NCI-H1694 treated with DMSO at 0.1 percent for 48 hours (cell line): ENCODE measurements at regions not wholly inside any gene's neighbourhood (a gene's known extent, or its start where the extent isn't known, plus 50 kb on each side); places are given as distances from the start of the nearest gene placed in this dataset.
A peak's percentile ranks its signal among the peaks of the same experiment; 100 is the strongest.
"Not testable (repeated sequence)": the region's sequence is repeated elsewhere in the genome, so short reads cannot be mapped to it uniquely, and the experiment has no call there.

Experiments
- DNase-seq: peaks from one replicate; lab custom pipeline; 2025; lab: John Stamatoyannopoulos, UW

DNA sequence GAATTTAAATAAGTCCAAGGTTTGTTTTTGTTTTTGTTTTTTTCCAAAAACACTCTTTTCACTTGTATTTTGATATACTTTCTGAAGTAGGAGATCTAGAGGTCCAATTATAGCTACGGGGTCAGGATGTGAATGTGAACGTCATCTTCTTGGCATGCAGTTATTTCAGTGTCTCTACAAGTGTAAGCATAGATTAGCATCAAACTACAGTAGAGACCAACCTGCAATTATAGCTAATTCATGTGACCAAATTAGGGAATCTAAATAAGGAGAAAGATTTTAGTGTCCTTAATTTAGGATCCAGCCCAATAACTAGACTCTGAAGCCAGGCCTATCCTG is 107.3 kb upstream of the PALMD start:
- no peak for DNase-seq

GRCh38 chr1:99539131-99539530 is 106.8 kb upstream of the PALMD start:
- DNase-seq: no peak

GRCh38 chr1:99540744-99541143 is 105.2 kb upstream of the PALMD start:
- DNase-seq: no peak

DNA sequence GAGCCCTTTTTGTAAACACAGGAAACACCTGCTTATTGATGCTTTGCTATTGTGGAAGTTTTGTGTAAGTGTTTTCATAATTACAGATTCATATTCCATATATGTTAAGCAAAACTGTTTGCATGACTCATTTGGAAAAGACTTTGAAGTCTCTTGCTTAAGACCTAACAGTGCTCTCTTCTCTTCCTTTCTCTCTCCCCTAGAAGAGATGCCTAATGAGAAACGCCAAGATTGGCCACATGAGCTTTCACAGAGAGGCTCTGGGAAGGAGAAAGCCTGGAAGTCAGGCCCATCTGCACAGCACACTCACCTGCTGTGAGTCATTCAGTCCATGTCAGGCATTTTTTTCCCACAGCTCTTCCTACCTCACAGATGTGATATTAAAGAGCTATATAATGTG is 101.6 kb upstream of the PALMD start:
- no peak for DNase-seq

DNA sequence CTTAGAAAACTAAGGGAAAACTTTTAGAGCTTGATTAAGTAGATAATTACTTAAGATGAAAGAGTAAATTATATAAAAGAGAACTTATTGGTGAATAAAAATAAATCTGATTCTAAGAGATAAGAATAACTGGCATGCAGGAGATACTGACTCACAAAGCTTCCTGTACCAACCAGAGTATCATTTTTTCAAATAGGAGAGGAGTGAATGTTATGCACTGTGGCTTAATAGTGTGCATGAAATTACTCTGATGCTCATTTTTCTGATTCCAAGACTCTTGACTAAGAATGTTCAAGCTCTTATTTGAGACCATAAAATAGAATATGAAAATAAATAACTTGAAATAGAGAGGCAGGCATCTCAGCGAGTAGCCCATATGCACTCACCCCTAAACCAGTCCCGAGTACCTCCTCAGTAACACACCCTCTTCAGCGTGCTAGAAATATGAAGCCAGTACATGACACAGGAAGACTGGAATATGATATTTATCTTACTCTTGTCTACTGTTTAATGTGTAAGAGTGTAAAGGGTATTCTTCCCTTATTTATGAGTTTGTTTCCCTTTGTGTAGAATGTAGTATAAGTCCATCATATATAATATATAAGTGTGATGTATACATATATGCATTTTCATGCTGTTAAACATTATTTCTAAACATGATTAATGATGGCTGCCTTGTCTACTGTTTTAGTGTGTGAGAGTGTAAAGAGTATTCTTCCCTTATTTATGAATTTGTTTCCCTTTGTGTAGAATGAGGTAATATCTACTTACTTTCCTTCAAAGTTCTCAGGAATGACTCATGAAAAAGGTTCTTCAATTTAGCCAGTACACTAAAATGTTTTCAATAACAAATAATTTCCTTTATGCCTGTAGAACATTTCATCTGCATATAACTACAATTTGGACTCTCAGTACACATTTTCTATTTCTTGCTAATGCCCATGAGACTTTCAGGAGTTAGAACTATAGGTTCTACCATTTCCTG is 99.2 kb upstream of the PALMD start:
- DNase-seq: no peak

- DNase-seq: peak; percentile 82
Measured at GRCh38 chr1:99548943-99549605, 96.8 kb upstream of the PALMD start.

- DNase-seq: peak; percentile 16
Measured at GRCh38 chr1:99550198-99550597, 95.7 kb upstream of the PALMD start.

DNA sequence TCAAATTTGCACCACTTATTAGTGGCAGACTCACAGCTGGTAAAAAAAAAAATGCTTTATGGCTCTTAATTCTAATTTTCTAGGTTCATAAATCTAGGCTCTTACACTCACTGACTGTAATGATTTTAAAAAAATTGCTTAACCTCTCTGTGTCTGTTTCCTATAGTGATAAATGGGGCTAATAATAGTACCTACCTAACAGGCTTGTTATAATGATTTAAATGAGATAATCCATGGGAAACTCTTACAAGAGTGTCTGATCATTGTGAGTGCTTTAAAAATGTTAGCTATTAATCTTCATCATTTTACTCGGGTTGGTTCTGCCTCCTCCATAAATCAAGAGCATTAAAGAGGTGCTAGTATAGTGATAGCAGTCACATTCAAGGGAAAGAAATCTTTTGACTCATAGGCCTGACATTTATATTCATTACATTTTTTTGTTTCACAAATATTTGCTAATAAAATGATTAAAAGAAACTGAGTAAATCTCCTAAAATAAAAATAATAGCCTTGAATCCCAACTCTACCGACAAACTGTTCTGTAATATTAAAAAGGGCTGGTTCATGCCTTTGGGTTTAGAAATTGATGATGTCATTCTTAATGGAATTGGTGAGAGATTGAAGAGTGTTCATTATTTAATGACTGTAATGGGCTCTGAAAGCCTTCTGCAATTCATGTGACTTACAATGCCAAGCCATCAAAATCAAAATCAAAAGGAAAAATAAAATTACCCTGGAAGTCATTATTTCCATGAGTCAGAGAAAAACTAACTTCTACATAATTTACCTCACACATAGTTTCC is 93.9 kb upstream of the PALMD start:
- no peak for DNase-seq

- no peak for DNase-seq
Measured at GRCh38 chr1:99553301-99553700, 92.6 kb upstream of the PALMD start.

- DNase-seq: not testable (repeated sequence)
Measured at GRCh38 chr1:99553819-99554218, 92.1 kb upstream of the PALMD start.

- no peak for DNase-seq
Measured at GRCh38 chr1:99554727-99555126, 91.2 kb upstream of the PALMD start.

GRCh38 chr1:99557546-99558202 is 88.2 kb upstream of the PALMD start:
- no peak for DNase-seq

DNA sequence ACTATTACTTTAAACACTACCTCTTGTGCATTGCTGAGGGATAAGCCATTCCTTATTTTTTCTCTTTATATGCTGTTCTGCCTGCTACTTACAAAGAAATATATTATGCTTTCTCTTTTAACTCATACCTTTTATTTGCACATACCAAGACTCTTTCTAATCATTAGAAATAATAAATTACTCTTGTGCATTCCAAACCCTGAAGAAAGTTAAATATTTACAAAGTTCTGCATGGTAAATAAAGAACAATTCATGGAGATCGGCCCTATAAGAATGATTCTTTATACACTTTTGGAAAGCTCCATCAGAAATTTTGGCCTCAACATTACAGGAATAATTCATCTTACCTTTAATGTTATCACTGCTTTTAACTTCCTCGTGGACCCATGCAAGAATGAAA is 86.7 kb upstream of the PALMD start:
- DNase-seq: no peak

DNA sequence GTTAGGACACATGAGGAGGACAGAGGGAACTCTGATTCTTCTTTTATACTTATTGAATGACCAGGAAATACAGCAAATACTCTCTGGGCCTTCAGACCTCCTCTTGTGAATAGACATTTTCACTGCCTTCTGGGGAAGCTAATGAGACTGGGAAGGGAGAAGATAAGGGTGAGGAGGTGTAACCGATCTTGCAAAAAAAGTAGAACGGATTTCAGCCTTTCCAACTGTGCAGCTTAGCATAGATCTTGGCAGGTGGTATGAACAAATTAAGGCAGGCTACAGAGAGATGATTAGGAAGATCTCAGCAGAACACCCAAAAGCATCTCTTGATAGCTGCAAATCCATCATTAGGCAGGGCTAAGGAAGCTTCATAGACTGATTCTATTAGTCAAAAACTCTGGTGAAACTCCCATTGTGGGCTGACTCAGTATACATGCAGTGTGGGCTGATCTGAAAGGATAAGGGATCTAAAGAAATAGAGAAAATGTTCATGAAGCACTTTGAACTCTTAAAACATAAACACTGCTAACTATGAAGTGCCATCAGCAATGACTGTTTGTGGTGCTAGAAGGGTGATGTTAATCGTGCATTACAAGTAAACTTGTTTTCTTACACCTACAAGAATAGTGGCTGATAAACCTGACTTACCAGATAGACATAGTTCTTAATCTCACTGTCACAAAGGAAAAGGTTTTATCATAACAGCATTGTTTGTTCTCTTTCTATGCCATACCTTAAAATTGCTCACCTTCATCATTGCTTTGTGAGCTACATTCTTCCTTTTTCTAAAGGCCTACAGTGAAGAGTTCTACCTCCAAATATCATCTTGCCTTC is 85.5 kb upstream of the PALMD start:
- no peak for DNase-seq

- DNase-seq: no peak
Measured at GRCh38 chr1:99561952-99562351, 84.0 kb upstream of the PALMD start.

DNA sequence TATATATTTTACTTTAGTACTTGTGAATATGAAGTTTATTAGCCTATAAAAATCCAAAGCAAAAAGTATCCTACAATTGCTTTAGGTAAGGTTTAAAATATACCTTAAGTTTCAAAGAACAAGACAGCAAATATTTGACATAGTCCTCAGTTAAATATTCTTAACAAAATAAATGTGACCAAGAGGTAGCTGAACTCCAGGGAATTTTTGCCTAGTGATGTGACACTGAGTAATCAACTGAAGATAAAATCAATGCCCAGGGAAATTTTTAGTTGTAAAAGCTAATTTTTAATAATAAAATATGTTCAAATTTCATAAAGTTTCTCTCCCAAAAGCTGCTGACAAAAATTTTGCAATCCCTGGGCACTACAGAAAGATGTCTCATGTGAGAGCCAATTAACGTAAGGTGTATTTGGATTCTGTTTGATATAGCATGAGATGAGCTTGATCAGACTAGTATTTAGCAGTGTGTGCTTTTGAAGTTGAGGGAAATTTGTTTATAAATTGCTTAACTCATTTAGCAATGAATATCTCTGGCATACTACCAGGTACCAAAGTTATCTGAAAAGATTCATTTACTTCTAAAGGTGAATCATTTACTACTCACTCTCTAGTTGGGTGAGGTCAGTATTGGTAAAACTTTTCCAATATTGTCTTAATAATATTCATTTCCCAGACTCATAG is 80.2 kb upstream of the PALMD start:
- no peak for DNase-seq

GRCh38 chr1:99566290-99567021 is 79.5 kb upstream of the PALMD start:
- DNase-seq: no peak

GRCh38 chr1:99570486-99571089 is 75.3 kb upstream of the PALMD start:
- no peak for DNase-seq

GRCh38 chr1:99571092-99571734 is 74.7 kb upstream of the PALMD start:
- DNase-seq: no peak
